ENCODE measurements at regions not wholly inside any gene's neighbourhood (a gene's known extent, or its start where the extent isn't known, plus 50 kb on each side); places are given as distances from the start of the nearest gene placed in this dataset.

- TF ChIP-seq CTCF (IDR thresholded peaks at IDR 0.05; ENCODE audit: insufficient read depth, low read length, poor library complexity, severe bottlenecking) (no peak), EZH2phosphoT487 (conservative IDR thresholded peaks at IDR 0.05; ENCODE audit: low read length) (no peak)
Observed at GRCh38 chr14:62143245-62143644, 381.0 kb downstream of the SNAPC1 start.

All from SU-DHL-6 (cell line).